ENCODE measurements at regions not wholly inside any gene's neighbourhood (a gene's known extent, or its start where the extent isn't known, plus 50 kb on each side); places are given as distances from the start of the nearest gene placed in this dataset.

DNA sequence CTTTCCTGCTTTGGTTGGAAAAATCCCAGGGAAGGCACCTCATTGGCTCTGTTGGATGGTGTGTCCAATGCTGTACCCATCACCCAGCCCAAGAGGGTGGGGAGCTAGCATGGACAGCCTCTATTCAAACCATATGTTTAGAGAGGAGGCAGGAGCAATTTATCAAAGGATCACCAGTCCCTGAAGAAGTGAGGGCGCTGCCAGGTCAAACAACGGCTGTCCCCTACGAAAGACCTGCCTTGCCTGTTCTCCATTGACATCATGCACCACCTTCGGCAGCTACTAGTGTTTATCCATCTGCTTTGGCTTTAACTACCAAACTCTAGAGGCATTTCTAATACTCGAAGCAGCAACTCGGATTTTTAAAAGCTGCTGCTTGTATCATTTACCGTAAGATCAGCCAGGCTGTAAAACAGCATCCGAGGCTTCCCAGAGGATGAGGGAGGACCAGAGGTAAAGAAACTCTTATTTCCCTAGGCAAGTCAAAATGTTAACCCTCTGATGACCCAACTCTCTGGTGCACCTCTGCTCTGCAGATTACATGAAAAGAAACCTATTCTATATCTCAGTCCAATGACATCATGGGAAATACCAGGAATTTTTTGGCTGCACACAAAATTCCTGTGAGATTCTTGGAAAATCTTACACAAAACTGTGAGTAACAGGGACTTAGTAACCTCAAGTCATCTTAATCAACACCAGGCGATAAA lies 720.9 kb upstream of the TBX3 start (continued):
- TF ChIP-seq REST (IDR thresholded peaks at IDR 0.05; ENCODE audit: low read depth, low read length) (no peak), FOXM1 (IDR thresholded peaks at IDR 0.05; ENCODE audit: low read depth) (no peak), MEF2A (IDR thresholded peaks at IDR 0.05; ENCODE audit: borderline replicate concordance, low read depth) (0 out of 2 replicates have a peak, but pooled peaks have one; percentile 26), JUND (IDR thresholded peaks at IDR 0.05) (peak; percentile 74), POLR2AphosphoS5 (IDR thresholded peaks at IDR 0.05; ENCODE audit: low read depth, low read length) (peak; percentile 27; the same call in 1 of the 2 replicates), MAX (IDR thresholded peaks at IDR 0.05; ENCODE audit: low read depth) (0 out of 2 replicates have a peak, but pooled peaks have one; percentile 26), TAF1 (IDR thresholded peaks at IDR 0.05; ENCODE audit: borderline replicate concordance, low read depth, low read length) (no peak), TCF12 (IDR thresholded peaks at IDR 0.05) (peak; percentile 86), CTCF (IDR thresholded peaks at IDR 0.05) (no peak), MXI1 (IDR thresholded peaks at IDR 0.05; ENCODE audit: low read depth, low read length) (no peak), ELF1 (IDR thresholded peaks at IDR 0.05) (no peak), SIN3A (IDR thresholded peaks at IDR 0.05; ENCODE audit: borderline replicate concordance, low read depth, low read length) (no peak), USF1 (IDR thresholded peaks at IDR 0.05; ENCODE audit: borderline replicate concordance, low read depth) (no peak), GATA2 (CRISPR knock-in tag; IDR thresholded peaks at IDR 0.05) (no peak), RCOR1 (IDR thresholded peaks at IDR 0.05; ENCODE audit: low read length) (no peak), TEAD4 (IDR thresholded peaks at IDR 0.05; ENCODE audit: borderline replicate concordance, insufficient read depth) (peak; percentile 98), RFX5 (IDR thresholded peaks at IDR 0.05; ENCODE audit: low read length) (no peak), RAD21 (IDR thresholded peaks at IDR 0.05; ENCODE audit: low read length) (no peak)
- TF ChIP-seq, protein P1, sequence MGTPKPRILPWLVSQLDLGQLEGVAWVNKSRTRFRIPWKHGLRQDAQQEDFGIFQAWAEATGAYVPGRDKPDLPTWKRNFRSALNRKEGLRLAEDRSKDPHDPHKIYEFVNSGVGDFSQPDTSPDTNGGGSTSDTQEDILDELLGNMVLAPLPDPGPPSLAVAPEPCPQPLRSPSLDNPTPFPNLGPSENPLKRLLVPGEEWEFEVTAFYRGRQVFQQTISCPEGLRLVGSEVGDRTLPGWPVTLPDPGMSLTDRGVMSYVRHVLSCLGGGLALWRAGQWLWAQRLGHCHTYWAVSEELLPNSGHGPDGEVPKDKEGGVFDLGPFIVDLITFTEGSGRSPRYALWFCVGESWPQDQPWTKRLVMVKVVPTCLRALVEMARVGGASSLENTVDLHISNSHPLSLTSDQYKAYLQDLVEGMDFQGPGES (IDR thresholded peaks at IDR 0.05; ENCODE audit: low read depth, low read length), result no peak

Measured in SK-N-SH (cell line).